ENCODE measurements at regions not wholly inside any gene's neighbourhood (a gene's known extent, or its start where the extent isn't known, plus 50 kb on each side); places are given as distances from the start of the nearest gene placed in this dataset.

DNA sequence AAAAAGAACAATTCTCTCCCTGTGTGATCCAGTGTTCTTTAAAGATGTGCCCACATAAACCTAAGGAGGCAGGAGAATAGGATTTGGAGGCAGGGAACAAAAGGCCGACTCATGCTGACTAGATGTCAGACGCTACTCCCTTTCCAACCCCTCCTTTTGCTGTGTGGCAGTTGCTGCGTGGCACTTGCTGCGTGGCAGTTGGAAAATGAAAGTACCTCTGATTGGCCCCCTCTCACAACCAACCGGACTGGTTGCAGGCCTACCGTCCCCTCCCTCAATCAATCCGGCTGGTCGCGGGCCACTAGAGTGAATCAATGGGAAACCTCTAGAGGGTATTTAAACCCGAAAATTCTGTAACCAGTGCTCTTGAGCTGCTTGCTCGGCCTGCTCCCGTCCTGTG, 551.0 kb downstream of the KIF4B start:
- TF ChIP-seq, protein P1, sequence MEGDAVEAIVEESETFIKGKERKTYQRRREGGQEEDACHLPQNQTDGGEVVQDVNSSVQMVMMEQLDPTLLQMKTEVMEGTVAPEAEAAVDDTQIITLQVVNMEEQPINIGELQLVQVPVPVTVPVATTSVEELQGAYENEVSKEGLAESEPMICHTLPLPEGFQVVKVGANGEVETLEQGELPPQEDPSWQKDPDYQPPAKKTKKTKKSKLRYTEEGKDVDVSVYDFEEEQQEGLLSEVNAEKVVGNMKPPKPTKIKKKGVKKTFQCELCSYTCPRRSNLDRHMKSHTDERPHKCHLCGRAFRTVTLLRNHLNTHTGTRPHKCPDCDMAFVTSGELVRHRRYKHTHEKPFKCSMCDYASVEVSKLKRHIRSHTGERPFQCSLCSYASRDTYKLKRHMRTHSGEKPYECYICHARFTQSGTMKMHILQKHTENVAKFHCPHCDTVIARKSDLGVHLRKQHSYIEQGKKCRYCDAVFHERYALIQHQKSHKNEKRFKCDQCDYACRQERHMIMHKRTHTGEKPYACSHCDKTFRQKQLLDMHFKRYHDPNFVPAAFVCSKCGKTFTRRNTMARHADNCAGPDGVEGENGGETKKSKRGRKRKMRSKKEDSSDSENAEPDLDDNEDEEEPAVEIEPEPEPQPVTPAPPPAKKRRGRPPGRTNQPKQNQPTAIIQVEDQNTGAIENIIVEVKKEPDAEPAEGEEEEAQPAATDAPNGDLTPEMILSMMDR (conservative IDR thresholded peaks at IDR 0.05) = no peak
- no peak for TF ChIP-seq EZH2 (IDR thresholded peaks at IDR 0.05; ENCODE audit: low read depth)

All from PC-9 (cell line).